ENCODE measurements at regions not wholly inside any gene's neighbourhood (a gene's known extent, or its start where the extent isn't known, plus 50 kb on each side); places are given as distances from the start of the nearest gene placed in this dataset.

GRCh38 chr6:9638861-9639260 is 776.0 kb downstream of the TFAP2A start:
- intact Hi-C loops (cut with micrococcal nuclease): no loop called here
- DNase-seq: no peak
- H3K36me3 Mint-ChIP-seq: no peaks in the 10 kb centered on the region
- TF ChIP-seq CTCF (IDR thresholded peaks at IDR 0.05): no peak
- Histone ChIP-seq H3K9ac (ENCODE audit: insufficient read depth, low read length, poor library complexity, severe bottlenecking) (no peak overlapping the region), H3K4me1 (ENCODE audit: control insufficient read depth in 1 of 2, insufficient read depth in 2 of 2, low read length in 2 of 2) (no peaks in the 10 kb centered on the region), H3K36me3 (replicated peaks in 1 of 2; ENCODE audit: control insufficient read depth in 1 of 2, insufficient read depth in 2 of 2, low read length in 2 of 2) (no peaks in the 10 kb centered on the region), H4K20me1 (ENCODE audit: insufficient read depth, low read length) (no peaks in the 10 kb centered on the region), H3K4me2 (replicated peaks; ENCODE audit: extremely low read depth, low read length, poor library complexity, severe bottlenecking) (no peak overlapping the region), H3K4me3 (replicated peaks in 1 of 3; ENCODE audit: low read depth in 2 of 3, low read length in 3 of 3) (no peak overlapping the region), H3K9me3 (replicated peaks in 1 of 2; ENCODE audit: control insufficient read depth in 1 of 2, insufficient read depth in 1 of 2, low read length in 2 of 2) (peaks cover 0 to 2% of the 10 kb centered on the region in 2 donors), H2AFZ (ENCODE audit: insufficient read depth, low read depth, low read length, poor library complexity, severe bottlenecking) (no peak overlapping the region), H3K27me3 (ENCODE audit: control insufficient read depth in 2 of 2, insufficient read depth in 2 of 2, low read length in 2 of 2) (no peaks in the 10 kb centered on the region), H3K27ac (ENCODE audit: low read depth in 1 of 2, low read length in 2 of 2) (no peak overlapping the region), H3K79me2 (ENCODE audit: insufficient read depth, low read length) (no peaks in the 10 kb centered on the region)
- H3K27me3 Mint-ChIP-seq (ENCODE audit: low read depth in 3 of 3): peaks cover 0 to 4% (median 3%) of the 10 kb centered on the region in 3 donors
- H3K4me1 Mint-ChIP-seq: no peaks in the 10 kb centered on the region
- 83% methylated on average over 2 of the region's 3 CpGs for WGBS (ENCODE audit: insufficient coverage)
- peaks cover 0 to 8% (median 2%) of the 10 kb centered on the region in 7 donors for H3K9me3 Mint-ChIP-seq
- H3K4me3 Mint-ChIP-seq: no peak overlapping the region
- no peak overlapping the region for H3K27ac Mint-ChIP-seq

- Histone ChIP-seq H4K20me1 (ENCODE audit: insufficient read depth, low read length) (no peaks in the 10 kb centered on the region), H3K4me3 (replicated peaks in 1 of 3; ENCODE audit: low read depth in 2 of 3, low read length in 3 of 3) (no peak overlapping the region), H3K9me3 (replicated peaks in 1 of 2; ENCODE audit: control insufficient read depth in 1 of 2, insufficient read depth in 1 of 2, low read length in 2 of 2) (peaks cover 10 to 11% of the 10 kb centered on the region in 2 donors), H3K27me3 (ENCODE audit: control insufficient read depth in 2 of 2, insufficient read depth in 2 of 2, low read length in 2 of 2) (no peaks in the 10 kb centered on the region), H2AFZ (ENCODE audit: insufficient read depth, low read depth, low read length, poor library complexity, severe bottlenecking) (no peak overlapping the region), H3K9ac (ENCODE audit: insufficient read depth, low read length, poor library complexity, severe bottlenecking) (no peak overlapping the region), H3K4me2 (replicated peaks; ENCODE audit: extremely low read depth, low read length, poor library complexity, severe bottlenecking) (no peak overlapping the region), H3K27ac (ENCODE audit: low read depth in 1 of 2, low read length in 2 of 2) (no peak overlapping the region), H3K4me1 (ENCODE audit: control insufficient read depth in 1 of 2, insufficient read depth in 2 of 2, low read length in 2 of 2) (no peaks in the 10 kb centered on the region), H3K36me3 (replicated peaks in 1 of 2; ENCODE audit: control insufficient read depth in 1 of 2, insufficient read depth in 2 of 2, low read length in 2 of 2) (no peaks in the 10 kb centered on the region), H3K79me2 (ENCODE audit: insufficient read depth, low read length) (no peaks in the 10 kb centered on the region)
- H3K4me3 Mint-ChIP-seq: no peak overlapping the region
- WGBS (ENCODE audit: insufficient coverage): no CpG with 5 or more reads among the region's 2 CpGs
- no peak for DNase-seq
- H3K27me3 Mint-ChIP-seq (ENCODE audit: low read depth in 3 of 3): peaks cover 0 to 3% (median 2%) of the 10 kb centered on the region in 3 donors
- no peaks in the 10 kb centered on the region for H3K36me3 Mint-ChIP-seq
- H3K4me1 Mint-ChIP-seq: no peaks in the 10 kb centered on the region
- no peak for TF ChIP-seq CTCF (IDR thresholded peaks at IDR 0.05)
- no peak overlapping the region for H3K27ac Mint-ChIP-seq
- intact Hi-C loops (cut with micrococcal nuclease): no loop called here
- H3K9me3 Mint-ChIP-seq: peaks cover 2 to 15% (median 7%) of the 10 kb centered on the region in 7 donors
Observed at GRCh38 chr6:9634776-9635175, 780.1 kb downstream of the TFAP2A start.
